GM21825 (cell line): ENCODE measurements at regions not wholly inside any gene's neighbourhood (a gene's known extent, or its start where the extent isn't known, plus 50 kb on each side); places are given as distances from the start of the nearest gene placed in this dataset.
"Not testable (repeated sequence)": the region's sequence is repeated elsewhere in the genome, so short reads cannot be mapped to it uniquely, and the experiment has no call there.

Experiments used
- ATAC-seq: cut with Tn5 transposase; IDR thresholded peaks from one replicate; pipeline ENCODE4 v1.9.1; 2021; ENCODE audit warnings: mild to moderate bottlenecking, moderate library complexity; ENCODE audit not compliant: unreplicated experiment

DNA sequence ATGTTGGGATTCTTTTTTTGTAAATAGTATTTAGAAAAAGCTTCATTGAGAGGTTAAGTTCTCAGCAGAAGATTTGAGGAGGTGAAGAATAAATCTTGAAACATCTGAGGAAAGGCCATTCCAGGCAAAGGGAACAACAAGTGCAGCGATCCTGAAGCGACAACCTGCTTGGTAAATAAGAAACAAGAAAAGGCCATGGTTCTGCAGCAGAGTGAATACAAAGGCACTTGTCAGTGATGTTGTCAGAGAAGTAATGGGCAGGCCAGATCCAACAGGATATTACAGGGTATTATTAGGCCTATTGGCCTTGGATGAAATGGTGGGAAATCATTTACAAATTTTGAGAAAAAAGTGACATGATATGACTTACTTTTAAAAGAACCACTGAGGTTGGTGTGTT lies 960.0 kb downstream of the PLA2G4A start:
- no peak for ATAC-seq

DNA sequence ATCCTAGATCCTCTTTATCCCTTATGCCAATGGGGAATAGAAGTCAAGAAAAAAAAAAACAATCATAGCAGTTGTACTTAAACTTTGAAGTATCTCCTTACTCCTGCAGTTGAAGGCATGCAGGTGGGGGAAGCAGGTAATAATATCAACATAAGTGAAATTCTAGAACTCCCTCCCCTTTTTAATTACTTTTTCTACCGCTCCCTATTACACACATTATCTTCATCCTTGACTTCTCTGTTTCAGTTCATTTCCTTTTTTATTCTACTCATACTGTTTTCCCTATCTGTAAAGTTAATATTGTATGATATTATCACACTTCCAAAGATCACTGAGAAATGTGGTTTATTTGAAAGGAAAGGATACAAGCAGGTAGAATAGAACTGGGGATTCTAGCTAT lies 962.0 kb downstream of the PLA2G4A start:
- no peak for ATAC-seq

DNA sequence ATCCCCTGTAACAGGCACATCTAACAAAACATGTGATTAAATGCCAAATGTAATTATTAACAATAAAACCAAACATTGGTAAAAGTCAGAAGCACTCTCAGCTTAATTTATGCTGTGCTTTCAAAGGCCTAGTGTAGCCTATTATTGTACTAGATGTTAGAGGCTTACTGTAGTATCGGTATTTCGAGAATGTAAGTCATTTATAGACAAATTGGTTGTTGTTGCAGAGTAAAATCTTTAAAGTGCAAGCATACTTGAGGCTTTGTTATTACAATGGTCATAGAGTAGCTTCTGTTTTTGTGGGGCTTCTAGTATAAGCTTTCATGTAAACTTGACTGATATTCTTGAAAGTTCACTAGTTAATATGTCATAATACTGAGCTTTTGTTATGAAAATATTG lies 965.8 kb downstream of the PLA2G4A start:
- no peak for ATAC-seq

DNA sequence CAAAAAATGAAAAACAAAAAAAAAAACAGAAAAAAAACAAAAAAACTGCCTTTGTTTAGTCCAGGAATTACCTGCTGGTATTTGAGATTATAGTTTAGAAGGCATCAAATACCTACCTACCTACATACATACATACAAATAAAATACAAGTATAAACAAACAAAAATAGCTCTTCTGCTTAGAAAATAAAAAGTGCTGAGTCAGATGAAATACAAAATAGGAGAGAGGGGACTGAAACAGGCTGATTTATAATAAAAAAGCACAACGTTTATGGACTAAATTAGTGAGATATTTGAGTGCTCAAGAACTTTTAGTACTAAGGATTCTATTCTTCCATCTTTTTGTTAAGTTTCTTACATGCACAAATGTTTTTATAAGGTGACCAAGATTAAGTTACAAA lies 980.8 kb downstream of the PLA2G4A start:
- ATAC-seq: no peak

DNA sequence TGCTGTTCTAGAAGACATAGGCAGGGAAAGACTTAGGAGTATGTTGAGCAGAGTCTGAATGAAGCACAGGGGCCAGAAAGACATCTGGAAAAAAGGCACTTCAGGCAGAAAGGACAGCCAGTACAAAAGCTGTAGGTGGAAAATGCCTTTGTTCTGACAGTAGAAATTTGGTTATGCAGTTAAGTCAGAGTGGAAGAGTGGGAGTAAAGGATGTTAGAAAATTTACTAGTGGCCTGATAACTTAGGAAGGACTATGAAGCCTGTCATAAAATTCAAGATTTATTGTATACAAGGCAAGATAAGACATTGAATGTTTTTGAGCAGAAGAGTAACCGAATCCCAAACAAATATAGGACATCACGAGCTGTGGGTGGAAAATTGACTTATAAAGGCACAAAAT lies 987.9 kb downstream of the PLA2G4A start:
- ATAC-seq: no peak

DNA sequence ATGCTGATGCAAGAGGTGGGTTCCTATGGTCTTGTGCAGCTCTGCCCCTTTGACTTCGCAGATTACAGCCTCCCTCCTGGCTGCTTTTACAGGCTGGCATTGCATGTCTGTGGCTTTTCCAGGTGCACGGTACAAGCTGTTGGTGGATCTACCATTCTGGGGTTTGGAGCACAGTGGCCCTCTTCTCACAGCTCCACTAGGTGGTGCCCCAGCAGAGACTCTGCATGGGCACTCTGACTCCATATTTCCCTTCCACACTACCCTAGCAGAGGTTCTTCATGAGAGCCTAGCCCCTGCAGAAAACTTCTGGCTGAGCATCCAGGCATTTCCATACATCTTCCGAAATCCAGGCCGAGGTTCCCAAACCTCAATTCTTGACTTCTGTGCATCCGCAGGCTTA lies 989.0 kb downstream of the PLA2G4A start:
- no peak for ATAC-seq

DNA sequence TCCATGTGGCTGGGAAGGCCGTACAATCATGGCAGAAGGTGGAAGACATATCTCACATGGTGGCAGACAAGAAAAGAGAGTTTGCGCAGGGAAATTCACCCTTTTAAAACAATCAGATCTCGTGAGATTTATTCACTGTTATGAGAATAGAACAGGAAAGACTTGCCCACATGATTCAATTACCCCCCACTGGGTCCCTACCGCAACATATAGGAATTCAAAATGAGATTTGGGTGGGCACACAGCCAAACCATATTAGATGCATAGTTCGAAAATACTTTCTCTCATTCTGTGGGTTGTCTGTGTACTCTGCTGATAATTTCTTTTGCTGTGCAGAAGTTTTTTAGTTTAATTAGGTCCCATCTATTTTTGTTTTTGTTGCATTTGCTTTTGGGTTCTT lies 990.3 kb downstream of the PLA2G4A start:
- no peak for ATAC-seq

DNA sequence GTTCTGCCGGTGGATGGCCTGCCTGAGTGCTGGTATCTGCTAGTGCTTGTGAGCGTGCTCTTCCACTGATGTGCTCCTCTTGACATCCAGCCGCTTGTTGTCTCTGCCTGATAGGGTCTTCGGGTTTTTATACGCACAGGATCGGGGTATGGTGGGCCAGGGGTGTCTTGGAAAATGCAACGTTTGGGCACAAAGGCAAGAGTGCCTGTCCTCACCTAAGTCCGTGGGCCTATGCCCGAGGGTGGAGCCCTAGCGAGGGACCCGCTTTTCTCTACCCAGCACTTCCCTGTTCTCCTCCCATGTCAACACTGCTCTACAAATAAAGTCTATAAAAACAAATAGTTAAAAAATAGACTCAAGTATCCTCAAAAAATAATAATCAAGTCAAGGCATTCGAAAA lies 1007.8 kb downstream of the PLA2G4A start:
- no peak for ATAC-seq

DNA sequence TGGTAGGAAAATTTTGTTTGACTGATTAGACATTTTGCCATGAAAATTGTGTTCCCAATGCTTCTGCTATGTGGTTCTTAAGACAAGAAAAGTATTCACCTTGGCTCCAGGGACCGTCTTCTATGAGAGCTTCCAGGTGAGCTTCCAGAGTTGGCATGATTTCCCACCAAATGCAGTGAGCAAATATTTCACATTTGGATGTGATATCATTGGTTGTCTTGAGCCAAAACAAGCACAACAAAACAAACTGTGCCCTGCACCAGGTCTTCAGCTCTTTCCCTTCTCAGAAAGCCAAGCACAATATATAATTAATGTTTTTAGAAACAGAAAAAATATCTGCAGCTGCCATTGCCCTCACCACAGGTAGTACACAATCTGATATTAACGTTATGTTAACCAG lies 1009.0 kb downstream of the PLA2G4A start:
- no peak for ATAC-seq

DNA sequence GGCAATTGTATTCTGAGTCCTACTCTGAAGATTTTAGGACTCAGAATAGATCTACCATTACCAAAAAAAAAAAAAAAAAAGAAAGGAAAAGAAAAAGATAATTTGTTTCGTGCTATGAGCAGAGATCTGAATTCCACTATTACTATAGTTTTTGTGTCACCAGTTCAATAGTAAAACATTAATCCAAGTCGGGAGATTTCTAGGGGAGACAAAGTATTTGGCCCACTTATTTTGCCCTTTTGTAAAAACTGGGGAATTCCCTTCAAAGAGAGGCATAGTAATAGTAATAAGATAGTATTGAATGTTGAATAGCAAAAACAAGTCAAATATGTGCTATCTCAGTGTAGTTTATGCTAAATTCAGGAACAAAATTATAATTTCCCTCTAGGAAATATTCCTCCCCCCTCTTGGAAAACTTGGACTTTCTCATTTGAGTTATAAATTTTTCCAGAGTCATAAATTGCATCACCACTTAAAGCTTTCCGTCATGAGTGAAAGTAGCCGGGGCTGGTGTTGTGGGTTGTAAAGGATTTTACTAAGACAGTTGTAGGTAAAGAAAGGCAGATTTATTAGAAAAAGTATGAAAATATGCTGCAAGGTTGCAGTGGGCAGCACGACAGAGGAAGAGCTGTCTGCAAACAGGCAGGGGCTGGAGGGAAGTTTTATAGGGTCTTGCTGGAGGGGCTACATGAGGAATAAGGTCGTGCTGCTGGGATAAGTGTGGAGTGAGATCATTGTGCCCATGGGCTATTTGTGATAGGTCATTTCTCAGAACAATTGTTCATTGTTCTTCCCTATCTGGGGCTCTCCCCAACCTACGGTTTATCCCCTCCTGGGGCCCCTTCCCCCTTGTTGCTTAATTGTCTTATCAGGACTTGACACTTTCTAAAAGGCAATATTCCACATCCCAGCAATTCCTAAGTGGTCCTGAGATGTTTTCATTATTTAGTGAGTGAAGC lies 1009.9 kb downstream of the PLA2G4A start:
- no peak for ATAC-seq

DNA sequence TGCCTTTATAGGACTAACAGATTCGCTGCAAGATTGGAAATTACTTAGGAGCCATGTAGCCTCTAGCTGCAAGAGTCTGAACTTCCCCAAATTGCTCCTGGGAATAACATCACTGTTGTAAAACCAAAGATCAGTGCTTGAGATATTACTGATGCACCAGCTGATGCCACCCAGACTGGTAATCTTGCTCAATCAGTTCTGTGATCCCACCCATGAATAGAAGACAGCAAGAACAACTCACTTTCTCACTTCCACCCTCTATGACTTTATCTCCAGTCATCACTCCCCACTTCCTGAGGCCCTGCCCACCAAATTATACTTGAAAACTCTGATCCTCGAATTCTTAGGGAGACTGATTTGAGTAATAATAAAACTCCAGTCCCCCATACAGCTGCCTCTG lies 1011.1 kb downstream of the PLA2G4A start:
- no peak for ATAC-seq

DNA sequence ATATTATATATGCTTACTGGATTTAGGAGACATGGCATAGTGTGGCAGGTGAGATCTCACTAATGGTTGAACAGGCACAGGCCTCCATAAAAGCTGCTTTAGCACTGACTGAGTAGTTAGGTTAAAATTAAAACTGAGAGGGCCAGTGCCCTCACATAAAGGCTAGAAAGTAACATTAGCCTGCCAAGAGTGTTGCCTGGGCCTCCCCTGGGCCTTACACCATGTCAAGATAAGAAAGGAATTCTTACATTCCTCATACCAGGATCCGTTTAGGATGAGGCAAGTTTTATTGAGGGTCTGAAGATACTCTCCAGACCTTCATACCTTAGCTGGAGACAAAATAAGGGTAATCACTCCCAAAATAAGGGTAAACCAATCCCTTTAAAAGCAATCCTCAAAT lies 1011.8 kb downstream of the PLA2G4A start:
- no peak for ATAC-seq

DNA sequence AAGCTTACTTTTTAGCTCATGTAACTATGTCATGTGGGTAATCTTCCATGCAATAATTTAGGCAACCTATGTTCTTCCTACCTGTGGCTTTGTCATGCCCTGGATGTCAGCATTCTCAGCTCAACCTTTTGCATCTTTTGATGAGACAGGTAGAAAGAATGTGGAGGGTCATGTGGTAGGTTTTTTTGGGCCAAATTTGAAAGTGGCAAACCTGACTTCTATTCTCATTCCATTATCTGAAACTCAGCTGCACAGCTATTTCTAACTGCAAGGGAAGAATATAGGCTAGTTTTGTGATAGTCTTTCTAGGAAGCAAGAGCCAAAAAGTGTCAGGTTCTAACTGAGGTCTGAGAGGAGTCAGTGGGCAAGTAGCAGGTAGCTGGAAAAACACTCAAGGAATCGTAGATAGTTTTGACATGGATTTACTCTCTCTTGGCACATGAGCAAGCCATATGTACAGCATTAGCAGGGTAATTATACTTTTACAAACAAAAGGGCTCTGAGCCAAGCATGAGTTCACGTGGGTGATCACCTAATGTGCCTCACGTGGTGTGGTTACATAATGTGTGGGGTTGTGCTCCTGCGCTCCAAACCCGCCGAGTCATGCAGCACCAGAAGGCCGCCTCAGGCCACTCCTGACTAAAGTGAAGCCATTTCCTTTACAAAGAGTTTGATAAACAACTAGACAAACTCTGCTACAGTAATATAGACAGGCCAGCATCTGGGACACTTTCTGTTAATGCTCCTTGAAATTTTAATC lies 1013.8 kb downstream of the PLA2G4A start:
- no peak for ATAC-seq

DNA sequence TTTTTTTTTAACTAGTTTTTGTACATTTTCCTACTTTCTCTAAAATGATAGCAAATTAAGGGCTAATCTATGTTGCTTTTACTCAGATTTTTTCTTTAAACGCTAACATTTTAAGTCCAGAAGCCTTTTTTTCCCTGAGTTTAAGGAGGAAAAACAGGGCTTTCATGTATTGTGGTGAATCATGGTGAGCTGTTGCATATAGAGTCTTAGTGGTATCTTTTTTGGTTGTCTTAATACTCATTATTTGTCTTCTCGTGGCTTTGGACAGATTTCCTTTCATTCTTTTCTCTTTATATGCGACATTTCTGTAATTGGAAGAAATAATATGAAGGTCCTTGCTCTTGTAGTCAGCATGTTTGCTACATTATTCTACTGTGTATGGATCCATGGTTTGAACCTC lies 1015.6 kb downstream of the PLA2G4A start:
- no peak for ATAC-seq

DNA sequence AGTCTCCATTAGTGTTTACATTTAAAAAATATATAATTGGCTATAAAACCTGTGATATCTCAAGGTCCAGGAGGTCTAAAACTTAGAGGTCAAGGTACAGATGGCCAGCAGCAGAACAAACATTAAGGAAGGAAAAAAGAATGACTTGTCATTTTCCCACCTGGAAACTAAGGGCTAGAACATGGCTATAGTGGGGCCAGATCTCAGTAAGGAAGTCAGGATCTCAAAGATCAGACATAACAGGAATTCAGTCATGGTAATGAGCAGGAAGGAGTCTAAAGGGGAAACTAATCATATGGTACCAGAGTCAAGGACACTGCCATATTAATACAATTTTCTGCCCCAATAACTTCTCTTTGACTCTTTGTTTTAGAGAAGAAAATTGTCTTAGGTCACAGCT lies 1018.8 kb downstream of the PLA2G4A start:
- ATAC-seq: no peak

DNA sequence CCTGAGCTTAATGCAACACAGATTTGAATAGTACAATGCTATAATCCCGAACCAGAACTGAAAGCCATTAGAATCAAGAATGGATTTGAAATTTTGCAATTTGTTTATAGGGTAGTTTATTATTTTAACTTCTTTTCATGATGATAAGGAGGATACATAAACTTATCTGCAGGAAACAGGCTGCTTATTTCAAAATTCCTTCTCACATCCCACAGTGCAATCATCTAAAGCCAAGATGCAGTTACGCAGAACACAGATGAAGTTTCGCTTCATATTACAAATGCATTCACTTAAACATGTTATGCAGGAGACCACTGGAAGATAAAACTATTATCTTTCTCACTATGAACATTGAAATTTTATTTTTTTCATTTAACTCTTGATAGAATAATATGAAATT lies 1019.6 kb downstream of the PLA2G4A start:
- ATAC-seq: no peak

DNA sequence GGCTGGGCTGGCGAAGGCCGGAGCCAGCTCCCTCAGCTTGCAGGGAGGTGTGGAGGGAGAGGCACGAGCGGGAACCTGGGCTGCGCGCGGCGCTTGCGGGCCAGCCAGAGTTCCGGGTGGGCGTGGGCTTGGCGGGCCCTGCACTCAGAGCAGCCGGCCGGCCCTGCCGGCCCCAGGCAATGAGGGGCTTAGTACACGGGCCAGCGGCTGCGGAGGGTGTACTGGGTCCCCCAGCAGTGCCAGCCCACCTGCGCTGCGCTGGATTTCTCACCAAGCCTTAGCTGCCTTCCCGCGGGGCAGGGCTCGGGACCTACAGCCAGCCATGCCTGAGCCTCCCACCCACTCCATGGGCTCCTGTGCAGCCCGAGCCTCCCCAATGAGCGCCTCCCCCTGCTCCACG lies 1021.4 kb downstream of the PLA2G4A start:
- ATAC-seq: not testable (repeated sequence)

DNA sequence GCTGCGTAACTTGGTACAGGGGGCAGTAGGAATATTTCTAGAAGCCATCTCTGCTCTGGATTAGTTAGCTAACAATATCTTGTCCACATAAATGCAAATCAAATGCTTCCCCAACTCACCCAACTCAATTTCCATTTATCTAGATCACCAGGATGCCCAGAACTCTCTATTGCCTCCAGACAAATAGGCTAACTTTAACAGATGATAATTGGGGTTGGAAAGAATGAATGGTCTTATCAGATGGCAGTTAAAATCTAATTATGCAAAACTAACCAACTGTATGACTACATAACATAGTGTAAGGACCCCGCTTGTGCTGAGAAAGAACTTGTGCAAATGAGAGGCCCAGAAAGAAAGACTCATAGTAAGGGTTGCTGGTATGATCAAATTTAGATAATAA lies 1024.8 kb downstream of the PLA2G4A start:
- no peak for ATAC-seq

DNA sequence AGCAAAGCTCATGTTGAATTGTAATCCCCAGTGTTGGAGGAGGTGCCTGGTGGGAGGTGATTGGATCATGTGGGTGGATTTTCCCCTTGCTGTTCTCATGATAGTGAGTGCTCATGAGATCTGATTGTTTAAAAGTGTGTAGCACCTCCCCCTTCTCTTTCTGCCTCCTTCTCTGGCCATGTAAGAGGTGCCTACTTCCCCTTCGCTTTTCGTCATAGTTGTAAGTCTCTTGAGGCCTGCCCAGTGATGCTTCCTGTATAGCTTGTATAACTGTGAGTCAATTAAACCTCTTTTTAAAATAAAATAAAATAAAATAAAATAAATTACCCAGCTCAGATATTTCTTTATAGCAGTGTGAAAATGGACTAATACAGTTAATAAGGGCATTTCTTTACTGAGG lies 1025.7 kb downstream of the PLA2G4A start:
- no peak for ATAC-seq

DNA sequence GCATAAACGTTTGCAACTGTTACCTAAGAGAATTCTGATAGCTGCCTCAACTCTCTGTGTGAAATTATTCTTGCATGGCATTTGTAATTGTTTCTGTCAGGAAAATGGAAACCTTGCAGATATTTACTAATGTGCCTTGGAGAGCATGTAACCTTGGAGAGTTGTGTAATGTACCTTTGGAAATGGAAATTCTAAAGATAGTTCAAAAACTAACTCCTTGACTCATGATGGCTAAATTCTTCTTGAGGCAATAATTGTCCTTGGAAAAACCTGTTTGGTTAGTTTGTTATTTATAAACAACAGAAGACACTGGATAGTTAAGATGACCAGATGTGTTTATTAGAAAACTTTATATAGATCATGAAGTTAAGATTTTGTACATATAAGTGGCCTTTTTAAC lies 1033.8 kb downstream of the PLA2G4A start:
- ATAC-seq: no peak

DNA sequence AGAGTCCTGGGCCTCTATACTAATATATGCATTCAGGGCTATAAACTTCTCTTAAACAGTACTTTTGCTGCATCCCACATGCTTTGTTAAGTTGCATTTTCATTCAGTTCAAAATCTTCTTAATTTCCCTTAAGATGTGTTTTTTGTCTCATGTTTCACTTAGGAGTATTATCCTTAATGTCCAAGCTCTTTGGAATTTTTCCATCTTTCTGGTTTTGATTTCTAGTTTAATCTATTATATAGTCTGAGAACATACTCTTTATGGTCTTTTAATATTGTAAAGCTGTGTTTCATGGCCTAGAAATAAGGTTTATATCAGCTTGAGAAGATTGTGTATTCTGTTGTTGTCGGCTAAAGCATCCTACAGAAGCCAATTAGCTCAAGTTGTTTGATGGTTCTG lies 1041.8 kb downstream of the PLA2G4A start:
- ATAC-seq: no peak

DNA sequence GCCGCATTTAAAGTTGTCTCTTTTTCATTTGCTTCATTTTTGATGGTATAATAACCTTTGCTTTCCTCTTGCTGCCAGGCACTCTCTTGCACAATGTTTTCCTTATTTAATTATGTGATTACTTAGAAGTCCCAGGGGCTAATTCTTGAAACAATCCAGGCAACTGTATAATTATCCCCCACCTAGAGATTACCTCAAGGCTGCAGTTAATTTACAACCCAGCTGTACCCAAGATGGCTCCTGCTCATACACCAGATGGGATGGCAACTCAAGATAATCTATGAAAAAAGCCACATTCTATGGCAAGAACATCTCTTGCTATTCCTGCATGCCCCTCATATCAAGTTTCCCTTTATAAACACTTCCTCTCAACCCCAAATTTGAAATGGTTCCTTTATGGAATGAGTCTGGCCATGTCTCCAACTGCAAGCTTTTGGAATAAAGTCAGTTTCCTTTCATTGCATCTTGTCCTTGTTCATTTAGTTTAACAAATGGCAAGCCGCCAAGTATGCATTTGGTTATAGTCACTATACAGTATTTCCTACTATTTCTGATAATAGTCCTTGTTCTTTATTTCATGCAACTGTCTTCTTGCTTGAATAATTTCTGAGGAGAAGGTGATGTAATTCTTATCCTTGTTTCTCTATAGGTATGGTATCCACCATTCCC lies 1042.6 kb downstream of the PLA2G4A start:
- ATAC-seq: no peak
